ENCODE measurements at regions not wholly inside any gene's neighbourhood (a gene's known extent, or its start where the extent isn't known, plus 50 kb on each side); places are given as distances from the start of the nearest gene placed in this dataset.

DNA sequence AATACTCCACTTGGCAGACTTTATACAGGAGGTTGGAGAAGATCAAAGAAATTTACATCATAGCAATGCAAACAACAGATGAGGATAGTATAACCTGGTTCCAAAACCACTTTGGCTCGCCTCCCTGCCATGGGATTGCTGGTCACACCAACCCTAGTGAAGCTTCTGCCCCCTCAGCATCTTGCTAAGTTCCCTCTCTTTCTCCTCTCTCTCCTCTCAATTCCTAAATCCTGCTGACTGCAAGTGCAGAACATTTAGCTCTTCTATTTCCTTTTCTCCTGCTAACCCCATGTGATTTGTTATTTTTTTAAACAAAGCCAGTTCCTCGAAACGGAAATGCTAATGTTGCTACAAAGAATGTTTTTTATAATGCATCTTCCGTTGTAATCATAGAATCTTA lies 50.3 kb upstream of the LY86 start:
- no peak overlapping the region for H3K9ac ChIP-seq (ENCODE audit: low read length)
- no peak for TF ChIP-seq EZH2phosphoT487 (IDR thresholded peaks at IDR 0.05; ENCODE audit: low read depth)
- TF ChIP-seq, protein P1, sequence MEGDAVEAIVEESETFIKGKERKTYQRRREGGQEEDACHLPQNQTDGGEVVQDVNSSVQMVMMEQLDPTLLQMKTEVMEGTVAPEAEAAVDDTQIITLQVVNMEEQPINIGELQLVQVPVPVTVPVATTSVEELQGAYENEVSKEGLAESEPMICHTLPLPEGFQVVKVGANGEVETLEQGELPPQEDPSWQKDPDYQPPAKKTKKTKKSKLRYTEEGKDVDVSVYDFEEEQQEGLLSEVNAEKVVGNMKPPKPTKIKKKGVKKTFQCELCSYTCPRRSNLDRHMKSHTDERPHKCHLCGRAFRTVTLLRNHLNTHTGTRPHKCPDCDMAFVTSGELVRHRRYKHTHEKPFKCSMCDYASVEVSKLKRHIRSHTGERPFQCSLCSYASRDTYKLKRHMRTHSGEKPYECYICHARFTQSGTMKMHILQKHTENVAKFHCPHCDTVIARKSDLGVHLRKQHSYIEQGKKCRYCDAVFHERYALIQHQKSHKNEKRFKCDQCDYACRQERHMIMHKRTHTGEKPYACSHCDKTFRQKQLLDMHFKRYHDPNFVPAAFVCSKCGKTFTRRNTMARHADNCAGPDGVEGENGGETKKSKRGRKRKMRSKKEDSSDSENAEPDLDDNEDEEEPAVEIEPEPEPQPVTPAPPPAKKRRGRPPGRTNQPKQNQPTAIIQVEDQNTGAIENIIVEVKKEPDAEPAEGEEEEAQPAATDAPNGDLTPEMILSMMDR (IDR thresholded peaks at IDR 0.05; ENCODE audit: low read depth, low read length) = no peak
- no peaks in the 10 kb centered on the region for H3K79me2 ChIP-seq (ENCODE audit: low read length)
- no peaks in the 10 kb centered on the region for H3K36me3 ChIP-seq (replicated peaks; ENCODE audit: low read depth, low read length)
- H3K27ac ChIP-seq (ENCODE audit: low read length) = no peak overlapping the region
- H3K27me3 ChIP-seq (ENCODE audit: low read depth, low read length) = peaks cover 13% of the 10 kb centered on the region
- no peaks in the 10 kb centered on the region for H4K20me1 ChIP-seq (ENCODE audit: insufficient read depth, low read length)
- H3K4me3 ChIP-seq (ENCODE audit: low read length) = no peak overlapping the region
- no peak overlapping the region for H3K4me2 ChIP-seq (ENCODE audit: low read length)
- H2AFZ ChIP-seq (ENCODE audit: low read depth, low read length) = no peak overlapping the region
- no peaks in the 10 kb centered on the region for H3K4me1 ChIP-seq (ENCODE audit: low read length)
- H3K9me3 ChIP-seq (ENCODE audit: insufficient read depth, low read length) = no peaks in the 10 kb centered on the region
